HG03280 (cell line): ENCODE measurements at regions not wholly inside any gene's neighbourhood (a gene's known extent, or its start where the extent isn't known, plus 50 kb on each side); places are given as distances from the start of the nearest gene placed in this dataset.

Source experiments
- ATAC-seq: cut with Tn5 transposase; IDR thresholded peaks from one replicate; pipeline ENCODE4 v1.9.1; 2021; ENCODE audit warnings: mild to moderate bottlenecking, moderate library complexity; ENCODE audit not compliant: unreplicated experiment

DNA sequence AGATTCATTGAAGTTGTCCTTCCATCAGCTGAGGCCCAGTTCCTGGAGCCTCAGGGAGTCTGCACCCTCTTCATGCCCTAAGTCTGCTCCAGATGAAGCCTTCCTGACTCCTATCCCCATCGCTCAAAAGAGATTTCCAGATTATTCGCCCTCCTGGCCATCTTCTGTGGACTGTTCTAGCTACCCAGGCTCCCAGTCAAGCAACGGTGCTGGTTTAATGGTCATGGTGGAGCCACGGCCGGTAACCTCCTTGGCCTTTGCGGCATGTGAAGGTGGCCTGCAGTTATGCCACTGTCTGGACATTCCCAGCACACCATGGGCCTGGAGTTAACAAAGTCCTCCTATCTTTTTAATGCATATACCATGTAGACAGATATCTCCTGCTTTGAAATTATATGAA is 140.1 kb upstream of the ASB18 start:
- no peak for ATAC-seq

DNA sequence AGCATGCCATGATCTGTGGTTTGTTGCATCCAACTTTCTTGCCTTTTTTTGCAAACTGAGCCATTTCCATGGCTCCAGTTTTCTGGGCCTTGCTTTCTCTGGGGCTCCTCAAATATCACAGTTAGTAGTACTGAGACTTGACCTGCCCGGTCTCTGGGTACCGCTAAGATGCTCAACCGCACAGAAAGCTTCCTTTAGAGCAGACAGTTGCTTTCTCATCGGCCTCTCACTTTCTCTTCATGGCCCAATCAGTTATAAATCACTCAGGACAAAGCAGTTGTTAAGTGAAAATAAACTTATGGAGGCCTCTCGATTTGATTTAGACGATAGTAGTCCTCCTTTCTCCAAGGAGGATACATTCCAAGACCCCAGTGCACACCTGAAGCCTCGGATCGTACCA is 141.2 kb upstream of the ASB18 start:
- ATAC-seq = no peak

- ATAC-seq = no peak
Measured at GRCh38 chr2:236408090-236408489, 143.9 kb upstream of the ASB18 start.

GRCh38 chr2:236408786-236409185 is 144.6 kb upstream of the ASB18 start:
- no peak for ATAC-seq

DNA sequence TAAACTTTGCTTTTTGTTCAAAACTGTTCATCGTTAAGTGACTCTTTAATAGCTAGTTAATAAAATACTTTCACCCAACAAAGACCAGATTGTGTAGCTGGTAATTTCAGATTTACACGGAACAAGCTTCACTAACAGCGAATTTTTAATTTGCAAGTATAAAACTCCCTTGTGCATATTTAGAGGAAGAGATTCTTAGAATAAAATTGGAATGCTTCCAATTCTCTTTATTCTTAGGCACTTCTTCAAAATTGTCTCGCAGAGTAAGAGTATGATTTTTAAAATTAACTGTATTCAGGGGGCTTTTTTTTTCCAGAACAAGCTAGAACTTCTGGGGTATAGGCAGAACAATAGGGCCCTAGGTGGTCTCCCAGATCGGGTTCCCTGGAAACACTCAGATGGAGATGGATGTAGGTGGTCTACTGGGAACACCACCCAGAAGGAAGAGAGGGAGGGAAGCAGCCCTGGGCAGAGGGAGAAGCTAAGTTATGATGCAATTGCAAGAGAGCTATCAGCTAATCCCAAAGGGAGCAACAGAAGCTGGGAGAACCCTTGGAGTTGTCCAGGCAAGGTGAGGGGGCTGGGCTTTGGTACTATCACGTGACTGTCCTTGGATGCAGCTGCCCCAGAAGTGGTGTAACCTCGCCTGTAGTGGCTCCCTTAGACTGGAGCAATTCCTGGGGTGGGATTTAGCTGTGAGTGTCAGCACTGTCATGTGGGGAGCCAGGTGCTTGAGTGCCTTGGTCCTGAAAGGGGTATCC is 151.7 kb upstream of the ASB18 start:
- ATAC-seq = no peak

DNA sequence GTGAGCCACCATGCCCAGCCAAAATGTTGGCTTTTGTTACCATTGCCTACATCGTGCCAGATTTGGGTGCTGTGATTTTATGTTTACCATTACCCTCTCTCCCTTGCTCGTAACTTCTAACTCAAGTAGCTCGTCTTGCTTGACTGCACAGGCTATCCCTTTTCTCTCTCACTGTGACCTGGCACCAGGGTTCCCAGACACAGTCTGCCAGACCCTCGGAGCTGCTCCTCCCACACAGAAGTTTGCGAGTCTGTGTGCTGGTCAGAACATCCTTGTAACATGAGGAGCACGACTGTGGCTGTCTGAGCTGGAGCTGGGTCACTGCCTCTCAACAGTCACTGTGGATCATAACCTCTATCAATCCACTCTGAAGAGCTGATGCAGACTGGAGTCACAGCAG is 152.5 kb upstream of the ACKR3 start:
- ATAC-seq = no peak

DNA sequence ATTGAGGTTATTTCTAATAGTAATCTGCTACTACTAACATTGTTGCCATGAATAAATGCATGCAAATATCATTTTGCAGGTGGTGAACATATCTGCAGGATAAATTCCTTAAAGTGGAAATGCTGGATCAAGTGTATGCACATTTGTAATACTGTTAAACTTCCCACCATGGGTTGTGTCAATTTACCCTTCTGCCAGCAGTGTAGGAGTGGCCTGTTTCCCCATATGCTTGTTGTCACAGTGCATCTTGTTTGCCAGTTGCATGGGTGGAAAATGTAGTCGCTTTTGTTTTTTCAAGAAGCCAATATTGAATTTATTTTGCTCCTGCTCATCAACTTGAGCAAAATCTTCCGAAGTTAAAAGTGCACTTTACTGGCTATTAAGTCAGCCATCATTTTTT is 139.0 kb upstream of the ACKR3 start:
- no peak for ATAC-seq

GRCh38 chr2:236434593-236434992 is 135.0 kb upstream of the ACKR3 start:
- no peak for ATAC-seq

DNA sequence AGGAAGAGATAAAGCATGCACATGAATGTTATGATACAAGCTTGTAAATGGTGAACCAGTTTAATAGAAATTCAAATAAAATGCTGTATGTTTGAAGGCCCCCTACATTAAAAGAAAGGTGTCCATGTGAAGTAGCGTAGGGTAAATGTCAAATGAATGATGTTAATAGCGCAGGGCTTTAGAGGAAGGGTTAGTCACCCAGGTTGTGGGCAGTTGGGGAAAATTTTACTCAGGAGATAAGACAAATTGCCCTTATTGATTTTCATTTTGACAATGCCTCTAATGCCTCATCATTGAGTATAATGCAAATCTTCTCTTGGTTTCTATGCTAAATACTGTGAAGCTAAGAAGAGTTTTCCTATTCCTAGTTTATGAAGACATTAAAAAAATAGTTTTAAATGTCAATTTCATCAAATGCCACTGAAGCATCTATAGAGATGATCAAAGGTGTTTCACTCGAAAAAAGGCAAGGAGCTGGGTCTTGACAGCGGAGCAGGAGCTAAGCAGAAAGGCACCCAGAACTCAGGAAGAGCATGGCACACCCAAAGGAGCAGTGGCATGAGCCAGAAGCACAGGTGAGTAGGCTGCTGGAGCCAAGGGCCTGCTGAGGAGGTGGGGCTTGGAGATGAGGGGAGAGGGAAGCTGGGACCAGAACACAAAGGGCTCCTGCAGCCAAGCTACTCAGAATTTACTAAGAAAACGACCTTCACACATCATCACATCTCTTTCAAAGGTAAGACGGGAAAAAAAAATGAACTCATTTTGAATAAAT is 129.3 kb upstream of the ACKR3 start:
- ATAC-seq = no peak

DNA sequence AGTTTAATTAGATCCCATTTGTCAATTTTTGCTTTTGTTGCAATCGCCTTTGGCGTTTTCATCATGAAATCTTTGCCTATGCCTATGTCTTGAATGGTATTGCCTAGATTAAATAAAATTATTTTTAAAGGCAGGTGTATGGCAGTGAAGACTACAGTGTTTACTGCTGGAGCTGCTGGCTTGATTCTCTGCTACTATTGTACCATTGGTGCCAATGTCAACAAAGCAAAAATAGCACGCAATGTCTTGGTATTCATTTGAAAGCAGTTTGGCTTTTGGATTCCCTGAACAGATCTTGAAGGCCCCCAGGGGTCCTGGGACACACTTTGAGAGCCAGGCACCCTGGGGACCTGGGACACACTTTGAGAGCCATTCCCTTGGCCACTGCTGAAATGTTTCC is 125.4 kb upstream of the ACKR3 start:
- no peak for ATAC-seq

DNA sequence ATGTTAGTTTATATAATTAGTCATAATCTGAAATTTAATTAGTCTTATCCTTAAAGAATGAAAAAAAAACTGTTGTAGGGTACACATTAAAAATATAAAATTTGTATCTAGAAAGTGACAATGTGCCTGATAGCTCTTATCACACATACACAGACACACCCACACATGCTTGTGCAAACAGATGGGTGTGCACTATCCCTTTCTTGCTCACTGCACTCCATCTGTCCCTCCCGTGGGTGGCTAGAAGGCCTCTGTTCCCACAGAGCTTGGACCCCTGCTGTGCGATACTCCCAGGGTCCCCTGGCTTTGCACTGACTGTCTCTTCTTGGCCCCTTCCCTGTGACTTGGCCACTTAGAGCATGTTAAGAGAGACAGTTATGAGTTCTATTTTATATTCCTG is 123.9 kb upstream of the ACKR3 start:
- ATAC-seq = no peak

- no peak for ATAC-seq
Measured at GRCh38 chr2:236446521-236446920, 123.1 kb upstream of the ACKR3 start.

- no peak for ATAC-seq
Measured at GRCh38 chr2:236449167-236449761, 120.4 kb upstream of the ACKR3 start.

DNA sequence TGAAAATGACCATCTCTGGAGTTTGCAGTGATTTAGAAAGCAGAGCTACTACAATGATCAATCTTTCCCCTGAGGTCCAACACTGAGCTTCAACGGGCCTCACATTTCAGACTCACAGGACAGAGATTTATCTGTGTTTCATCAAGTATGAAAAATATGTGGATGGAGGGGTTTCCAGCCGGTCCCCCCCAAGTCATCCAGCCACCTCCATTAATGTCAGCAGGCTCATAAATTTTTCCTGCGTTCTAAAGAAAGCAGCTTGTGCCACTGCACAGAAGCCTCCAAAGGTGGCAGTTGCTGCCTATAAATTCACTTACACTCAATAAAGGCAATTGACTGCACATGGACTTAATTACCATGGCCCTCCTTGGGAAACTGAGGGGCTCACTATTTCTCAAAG is 117.4 kb upstream of the ACKR3 start:
- ATAC-seq = no peak

- ATAC-seq = no peak
Measured at GRCh38 chr2:236454076-236454475, 115.5 kb upstream of the ACKR3 start.

DNA sequence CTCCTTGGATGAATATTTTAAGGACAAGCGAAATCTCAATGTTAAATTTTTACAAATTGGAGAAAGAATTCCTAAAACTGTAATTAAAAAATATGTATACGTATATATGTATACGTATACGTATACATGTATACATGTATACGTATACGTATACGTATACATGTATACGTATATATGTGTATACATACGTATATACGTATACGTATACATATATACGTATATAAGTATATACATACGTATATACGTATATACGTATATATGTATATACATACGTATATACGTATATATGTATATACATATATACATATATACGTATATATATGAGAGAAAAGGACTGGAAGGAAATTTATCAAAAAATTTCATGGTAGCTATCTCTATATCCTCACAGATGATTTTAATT is 110.2 kb upstream of the ACKR3 start:
- ATAC-seq = no peak

GRCh38 chr2:236464140-236464539 is 105.5 kb upstream of the ACKR3 start:
- ATAC-seq = no peak

DNA sequence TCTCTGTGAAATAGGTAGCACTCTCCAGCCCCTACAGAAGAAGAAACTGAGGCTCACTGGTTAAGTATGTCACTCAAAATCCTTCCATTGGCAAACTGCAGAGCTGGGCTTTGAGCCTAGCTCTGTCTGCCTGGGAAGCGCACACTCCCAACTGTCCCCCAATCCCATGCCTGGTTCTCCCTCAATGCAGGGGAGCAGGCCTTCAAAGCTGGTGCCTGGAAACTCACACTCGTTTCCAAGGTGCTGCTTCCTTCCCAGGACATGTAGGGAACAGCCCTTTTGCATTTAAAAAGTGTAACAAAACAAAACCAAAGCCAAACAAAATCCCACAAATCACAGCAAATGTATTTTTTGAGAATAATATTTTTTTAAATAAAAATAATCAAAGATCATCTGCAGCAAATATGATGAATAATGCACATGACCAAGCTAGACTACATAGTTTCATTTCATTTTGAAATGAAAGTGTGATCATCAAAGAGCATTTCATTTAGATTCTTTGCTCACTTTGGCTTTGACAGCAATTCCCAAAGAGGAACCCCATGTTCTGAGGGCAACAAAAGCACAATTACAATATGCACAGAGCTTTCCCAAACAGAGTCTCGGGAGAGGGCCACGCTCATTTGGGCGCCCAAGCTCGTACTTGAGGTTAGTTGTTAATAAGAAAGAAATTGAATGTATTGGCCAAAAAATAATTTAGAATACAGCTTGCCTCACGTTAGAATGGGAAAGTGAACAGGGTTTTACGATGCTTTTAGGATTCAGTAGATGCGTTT is 96.7 kb upstream of the ACKR3 start:
- ATAC-seq = no peak

- ATAC-seq = no peak
Measured at GRCh38 chr2:236473691-236474090, 95.9 kb upstream of the ACKR3 start.

DNA sequence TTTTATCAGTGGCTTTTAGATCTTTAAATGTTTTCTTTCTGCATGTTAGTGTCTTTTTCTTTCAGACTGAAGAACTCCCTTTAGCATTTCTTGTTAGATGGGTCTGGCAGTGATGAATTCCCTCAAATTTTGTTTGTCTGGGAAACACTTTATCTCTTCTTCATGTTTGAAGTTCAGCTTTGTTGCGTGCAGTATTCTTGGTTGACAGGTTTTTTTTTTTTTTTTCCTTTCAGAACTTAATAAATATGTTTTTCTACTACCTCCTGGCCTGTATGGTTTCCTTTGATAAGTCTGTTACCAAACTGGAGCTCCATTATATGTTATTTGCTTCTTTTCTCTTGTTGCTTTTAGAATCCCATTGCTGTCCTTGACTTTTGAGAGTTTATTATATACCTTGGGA is 89.8 kb upstream of the ACKR3 start:
- ATAC-seq = no peak

DNA sequence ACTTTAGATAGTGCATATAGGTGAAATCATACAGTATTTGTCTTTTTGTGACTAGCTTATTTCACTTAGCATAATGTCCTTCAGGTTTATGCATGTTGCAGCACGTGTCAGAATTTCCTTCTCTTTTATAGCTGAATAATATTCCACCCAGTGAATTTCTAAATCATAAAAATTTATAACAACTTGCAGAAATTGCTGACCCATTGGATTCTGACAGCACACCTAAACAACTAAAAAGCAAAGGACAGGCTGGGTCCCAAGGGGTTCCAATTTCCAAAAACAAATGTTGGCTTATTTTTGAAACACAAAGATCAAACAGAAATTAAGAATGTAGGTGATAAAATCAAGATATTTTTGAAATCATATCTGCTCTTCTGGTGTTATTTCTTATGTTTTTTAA is 86.5 kb upstream of the ACKR3 start:
- no peak for ATAC-seq
